ENCODE measurements at regions not wholly inside any gene's neighbourhood (a gene's known extent, or its start where the extent isn't known, plus 50 kb on each side); places are given as distances from the start of the nearest gene placed in this dataset.

- no peak for DNase-seq
Measured at GRCh38 chr14:75372260-75372659, 55.6 kb upstream of the JDP2 start.

- DNase-seq = no peak
Measured at GRCh38 chr14:75373133-75373532, 54.7 kb upstream of the JDP2 start.

- DNase-seq = no peak
Measured at GRCh38 chr14:75373616-75374015, 54.2 kb upstream of the JDP2 start.

- no peak for DNase-seq
Measured at GRCh38 chr14:75374911-75375310, 52.9 kb upstream of the JDP2 start.

GRCh38 chr14:75375983-75376382 lies 51.8 kb upstream of the JDP2 start:
- no peak for DNase-seq

Measured in CD4-positive, alpha-beta T cell treated with Interleukin-10 for 1 hour (primary cell).